ENCODE measurements at regions not wholly inside any gene's neighbourhood (a gene's known extent, or its start where the extent isn't known, plus 50 kb on each side); places are given as distances from the start of the nearest gene placed in this dataset.
"Not testable (repeated sequence)": the region's sequence is repeated elsewhere in the genome, so short reads cannot be mapped to it uniquely, and the experiment has no call there.

GRCh38 chr4:42824278-42824977 lies 68.1 kb upstream of the GRXCR1 start:
- DNase-seq: no peak

- DNase-seq: no peak
Observed at GRCh38 chr4:42821230-42821629, 71.3 kb upstream of the GRXCR1 start.

- DNase-seq: no peak
Observed at GRCh38 chr4:42819863-42820514, 72.5 kb upstream of the GRXCR1 start.

- no peak for DNase-seq
Observed at GRCh38 chr4:42817913-42818312, 74.6 kb upstream of the GRXCR1 start.

GRCh38 chr4:42816880-42817400 lies 75.6 kb upstream of the GRXCR1 start:
- no peak for DNase-seq

- peak in 5 of 56 donors; percentile 2 to 24 (median 8) for DNase-seq
Observed at GRCh38 chr4:42816189-42816879, 76.2 kb upstream of the GRXCR1 start.

GRCh38 chr4:42809419-42810084 lies 83.0 kb upstream of the GRXCR1 start:
- DNase-seq: no peak

- DNase-seq: peak in 1 of 56 donors; percentile 17
Observed at GRCh38 chr4:42806303-42806835, 86.1 kb upstream of the GRXCR1 start.

- DNase-seq: no peak
Observed at GRCh38 chr4:42789041-42789567, 103.4 kb upstream of the GRXCR1 start.

GRCh38 chr4:42787079-42787463 lies 105.4 kb upstream of the GRXCR1 start:
- no peak for DNase-seq

GRCh38 chr4:42786350-42787078 lies 106.0 kb upstream of the GRXCR1 start:
- DNase-seq: peak in 2 of 56 donors; percentile 1 to 2

GRCh38 chr4:42785817-42786216 lies 106.7 kb upstream of the GRXCR1 start:
- DNase-seq: no peak

GRCh38 chr4:42781315-42781714 lies 111.2 kb upstream of the GRXCR1 start:
- DNase-seq: no peak

GRCh38 chr4:42778349-42778748 lies 114.2 kb upstream of the GRXCR1 start:
- no peak for DNase-seq

- no peak for DNase-seq
Observed at GRCh38 chr4:42768125-42768748, 111.3 kb upstream of the ATP8A1 start.

GRCh38 chr4:42767669-42768068 lies 110.8 kb upstream of the ATP8A1 start:
- DNase-seq: no peak

GRCh38 chr4:42761804-42762203 lies 104.9 kb upstream of the ATP8A1 start:
- DNase-seq: no peak

- DNase-seq: not testable (repeated sequence)
Observed at GRCh38 chr4:42754965-42755364, 98.1 kb upstream of the ATP8A1 start.

- no peak for DNase-seq
Observed at GRCh38 chr4:42751587-42751986, 94.7 kb upstream of the ATP8A1 start.

- no peak for DNase-seq
Observed at GRCh38 chr4:42750856-42751255, 94.0 kb upstream of the ATP8A1 start.
